Liver (tissue), 7 donors: ENCODE measurements at regions not wholly inside any gene's neighbourhood (a gene's known extent, or its start where the extent isn't known, plus 50 kb on each side); places are given as distances from the start of the nearest gene placed in this dataset.

ENCODE experiments used
- DNase-seq: peaks from one replicate; pipeline ENCODE4 v3.0.0-alpha.2; 2017; ENCODE audit warnings: low spot score
- H3K27ac ChIP-seq, 2 donors: one replicate each; pipeline ENCODE4 v1.7.0; 2013; ENCODE audit warnings: inconsistent platforms in 2 of 2, low read length in 2 of 2, control low read depth in 1 of 2, low read depth in 1 of 2, mild to moderate bottlenecking in 1 of 2
- H3K27me3 ChIP-seq, 4 donors: one replicate each; pipeline versions ENCODE4 v1.6.1 to v1.7.0; 2013; ENCODE audit warnings: low read length in 3 of 4, inconsistent platforms in 1 of 4, mild to moderate bottlenecking in 1 of 4, moderate library complexity in 1 of 4; ENCODE audit not compliant: control insufficient read depth in 4 of 4, insufficient read depth in 4 of 4
- H3K36me3 ChIP-seq, 4 donors: one replicate each; pipeline versions ENCODE4 v1.6.1 to v1.7.0; 2013; ENCODE audit warnings: low read length in 3 of 4, mild to moderate bottlenecking in 3 of 4, low read depth in 1 of 4, moderate library complexity in 1 of 4; ENCODE audit not compliant: control insufficient read depth in 4 of 4, insufficient read depth in 3 of 4
- H3K4me1 ChIP-seq, 4 donors: one replicate each; pipeline versions ENCODE4 v1.6.1 to v1.7.0; 2013; ENCODE audit warnings: low read length in 3 of 4, mild to moderate bottlenecking in 3 of 4, moderate library complexity in 1 of 4; ENCODE audit not compliant: control insufficient read depth in 4 of 4, insufficient read depth in 4 of 4
- H3K4me3 ChIP-seq, 3 donors: one replicate each; pipeline versions ENCODE4 v1.6.1 to v1.7.0; 2013; ENCODE audit warnings: low read length in 3 of 3, control low read depth in 1 of 3, low read depth in 1 of 3, mild to moderate bottlenecking in 1 of 3
- H3K9ac ChIP-seq, 2 donors: one replicate each; pipeline ENCODE4 v1.7.0; 2013; ENCODE audit warnings: low read length in 2 of 2, mild to moderate bottlenecking in 2 of 2, moderate library complexity in 2 of 2, control low read depth in 1 of 2, low read depth in 1 of 2
- H3K9me3 ChIP-seq, 4 donors: one replicate each; pipeline versions ENCODE4 v1.6.1 to v1.7.0; 2013; ENCODE audit warnings: low read length in 3 of 4; ENCODE audit not compliant: control insufficient read depth in 4 of 4
- ATF3 ChIP-seq: IDR thresholded peaks from 2 replicates; pipeline ENCODE4 v1.6.1; 2016; ENCODE audit warnings: antibody characterized with exemption
- EGR1 ChIP-seq, 2 donors: IDR thresholded peaks; 2 replicates each; pipeline ENCODE4 v1.6.1; 2016 to 2018; ENCODE audit warnings: antibody characterized with exemption in 2 of 2, low read depth in 2 of 2
- FOXA1 ChIP-seq: IDR thresholded peaks from 2 replicates; pipeline ENCODE4 v1.6.1; 2016; ENCODE audit warnings: antibody characterized with exemption
- FOXA2 ChIP-seq: IDR thresholded peaks from 2 replicates; pipeline ENCODE4 v1.6.1; 2016; ENCODE audit warnings: antibody characterized with exemption
- MAX ChIP-seq: IDR thresholded peaks from 2 replicates; pipeline ENCODE4 v1.6.1; 2016; ENCODE audit warnings: antibody characterized with exemption
- NR2F2 ChIP-seq: IDR thresholded peaks from 2 replicates; pipeline ENCODE4 v1.6.1; 2016; ENCODE audit warnings: antibody characterized with exemption
- SP1 ChIP-seq: IDR thresholded peaks from 2 replicates; pipeline ENCODE4 v1.6.1; 2018; ENCODE audit warnings: antibody characterized with exemption, mild to moderate bottlenecking
- TAF1 ChIP-seq: conservative IDR thresholded peaks from 2 replicates; pipeline ENCODE4 v1.6.1; 2016; ENCODE audit warnings: antibody characterized with exemption, mild to moderate bottlenecking
- YY1 ChIP-seq: IDR thresholded peaks from 2 replicates; pipeline ENCODE4 v1.6.1; 2016; ENCODE audit warnings: antibody characterized with exemption, mild to moderate bottlenecking
- WGBS: extraction: QIAGEN DNeasy Blood & Tissue Kit; methylation state at CpG from one replicate; pipeline ENCODE4 v1.1.7; 2013; 5-methylcytosine and 5-hydroxymethylcytosine counted together
- TF ChIP-seq, protein P1 (sequence below): IDR thresholded peaks from 2 replicates; pipeline ENCODE4 v1.6.1; 2016; ENCODE audit warnings: antibody characterized with exemption, mild to moderate bottlenecking
- TF ChIP-seq, protein P2 (sequence below): IDR thresholded peaks from 2 replicates; pipeline ENCODE4 v1.6.1; 2016; ENCODE audit warnings: antibody characterized with exemption
- donor health status: healthy.
- donor health status: healthy.
- donor health status: healthy.
- donor health status: healthy.

GRCh38 chr2:133717497-133717896, 149.2 kb upstream of the NCKAP5 start (continued):
- TF ChIP-seq, protein P1, sequence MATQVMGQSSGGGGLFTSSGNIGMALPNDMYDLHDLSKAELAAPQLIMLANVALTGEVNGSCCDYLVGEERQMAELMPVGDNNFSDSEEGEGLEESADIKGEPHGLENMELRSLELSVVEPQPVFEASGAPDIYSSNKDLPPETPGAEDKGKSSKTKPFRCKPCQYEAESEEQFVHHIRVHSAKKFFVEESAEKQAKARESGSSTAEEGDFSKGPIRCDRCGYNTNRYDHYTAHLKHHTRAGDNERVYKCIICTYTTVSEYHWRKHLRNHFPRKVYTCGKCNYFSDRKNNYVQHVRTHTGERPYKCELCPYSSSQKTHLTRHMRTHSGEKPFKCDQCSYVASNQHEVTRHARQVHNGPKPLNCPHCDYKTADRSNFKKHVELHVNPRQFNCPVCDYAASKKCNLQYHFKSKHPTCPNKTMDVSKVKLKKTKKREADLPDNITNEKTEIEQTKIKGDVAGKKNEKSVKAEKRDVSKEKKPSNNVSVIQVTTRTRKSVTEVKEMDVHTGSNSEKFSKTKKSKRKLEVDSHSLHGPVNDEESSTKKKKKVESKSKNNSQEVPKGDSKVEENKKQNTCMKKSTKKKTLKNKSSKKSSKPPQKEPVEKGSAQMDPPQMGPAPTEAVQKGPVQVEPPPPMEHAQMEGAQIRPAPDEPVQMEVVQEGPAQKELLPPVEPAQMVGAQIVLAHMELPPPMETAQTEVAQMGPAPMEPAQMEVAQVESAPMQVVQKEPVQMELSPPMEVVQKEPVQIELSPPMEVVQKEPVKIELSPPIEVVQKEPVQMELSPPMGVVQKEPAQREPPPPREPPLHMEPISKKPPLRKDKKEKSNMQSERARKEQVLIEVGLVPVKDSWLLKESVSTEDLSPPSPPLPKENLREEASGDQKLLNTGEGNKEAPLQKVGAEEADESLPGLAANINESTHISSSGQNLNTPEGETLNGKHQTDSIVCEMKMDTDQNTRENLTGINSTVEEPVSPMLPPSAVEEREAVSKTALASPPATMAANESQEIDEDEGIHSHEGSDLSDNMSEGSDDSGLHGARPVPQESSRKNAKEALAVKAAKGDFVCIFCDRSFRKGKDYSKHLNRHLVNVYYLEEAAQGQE: no peak

DNA sequence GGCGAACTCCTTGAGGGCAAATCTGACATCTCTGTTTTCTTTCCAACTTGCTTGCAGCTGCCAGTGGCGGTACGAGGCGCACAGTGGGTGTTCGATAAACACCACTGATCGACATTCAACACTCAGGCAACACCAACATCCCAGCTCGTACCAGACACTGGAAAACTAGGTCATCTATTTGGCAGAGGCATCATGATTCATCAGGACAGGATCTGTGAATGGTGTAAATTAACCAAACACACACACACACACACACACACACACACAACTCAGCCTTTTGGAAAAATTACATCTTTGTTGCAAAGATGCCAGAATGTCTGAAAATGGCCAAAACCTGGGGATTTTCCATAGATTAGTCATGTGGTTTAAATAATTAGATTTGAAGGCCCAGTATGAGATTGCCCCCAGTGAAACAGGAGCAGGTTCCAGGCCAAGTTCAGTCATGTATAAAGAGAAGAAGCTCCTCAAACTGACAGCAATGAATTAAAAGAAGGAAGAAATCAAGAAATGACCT, 150.5 kb upstream of the NCKAP5 start:
- DNase-seq: no peak
- WGBS: 66% methylated on average over 7 of the region's 7 CpGs
- no peak overlapping the region for H3K4me3 ChIP-seq

GRCh38 chr2:133720429-133720828, 152.2 kb upstream of the NCKAP5 start:
- Histone ChIP-seq H3K27me3 (no peaks in the 10 kb centered on the region), H3K4me1 (no peaks in the 10 kb centered on the region), H3K4me3 (no peak overlapping the region), H3K9me3 (no peaks in the 10 kb centered on the region), H3K27ac (no peak overlapping the region), H3K9ac (no peak overlapping the region), H3K36me3 (no peaks in the 10 kb centered on the region)
- no peak for DNase-seq
- 93% methylated on average over 2 of the region's 2 CpGs for WGBS
- no peak for TF ChIP-seq EGR1 (IDR thresholded peaks at IDR 0.05; ENCODE audit: low read depth in 2 of 2)
- TF ChIP-seq FOXA2: no peak
- no peak for TF ChIP-seq YY1
- no peak for TF ChIP-seq NR2F2
- TF ChIP-seq, protein P1: no peak
- no peak for TF ChIP-seq TAF1
- TF ChIP-seq, protein P2, sequence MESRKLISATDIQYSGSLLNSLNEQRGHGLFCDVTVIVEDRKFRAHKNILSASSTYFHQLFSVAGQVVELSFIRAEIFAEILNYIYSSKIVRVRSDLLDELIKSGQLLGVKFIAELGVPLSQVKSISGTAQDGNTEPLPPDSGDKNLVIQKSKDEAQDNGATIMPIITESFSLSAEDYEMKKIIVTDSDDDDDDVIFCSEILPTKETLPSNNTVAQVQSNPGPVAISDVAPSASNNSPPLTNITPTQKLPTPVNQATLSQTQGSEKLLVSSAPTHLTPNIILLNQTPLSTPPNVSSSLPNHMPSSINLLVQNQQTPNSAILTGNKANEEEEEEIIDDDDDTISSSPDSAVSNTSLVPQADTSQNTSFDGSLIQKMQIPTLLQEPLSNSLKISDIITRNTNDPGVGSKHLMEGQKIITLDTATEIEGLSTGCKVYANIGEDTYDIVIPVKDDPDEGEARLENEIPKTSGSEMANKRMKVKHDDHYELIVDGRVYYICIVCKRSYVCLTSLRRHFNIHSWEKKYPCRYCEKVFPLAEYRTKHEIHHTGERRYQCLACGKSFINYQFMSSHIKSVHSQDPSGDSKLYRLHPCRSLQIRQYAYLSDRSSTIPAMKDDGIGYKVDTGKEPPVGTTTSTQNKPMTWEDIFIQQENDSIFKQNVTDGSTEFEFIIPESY: no peak
- TF ChIP-seq FOXA1: no peak
- TF ChIP-seq MAX: no peak
- no peak for TF ChIP-seq ATF3

More for the DNA sequence above, 150.5 kb upstream of the NCKAP5 start:
- Histone ChIP-seq H3K9ac (no peak overlapping the region), H3K27me3 (no peaks in the 10 kb centered on the region), H3K4me1 (no peaks in the 10 kb centered on the region), H3K27ac (no peak overlapping the region), H3K9me3 (no peaks in the 10 kb centered on the region), H3K36me3 (no peaks in the 10 kb centered on the region)
- TF ChIP-seq NR2F2 (no peak), SP1 (no peak), YY1 (no peak)
- TF ChIP-seq, protein P1: no peak
